Daoy (cell line): ENCODE measurements at regions not wholly inside any gene's neighbourhood (a gene's known extent, or its start where the extent isn't known, plus 50 kb on each side); places are given as distances from the start of the nearest gene placed in this dataset.
"Not testable (repeated sequence)": the region's sequence is repeated elsewhere in the genome, so short reads cannot be mapped to it uniquely, and the experiment has no call there.

Source experiments
- DNase-seq: peaks from one replicate; pipeline ENCODE4 v3.0.0-alpha.2; 2015; ENCODE audit warnings: low read depth

- DNase-seq = not testable (repeated sequence)
These were observed 704.1 kb downstream of the DTWD2 start for GRCh38 chr5:118284230-118284629.

GRCh38 chr5:118282480-118283038, 705.8 kb downstream of the DTWD2 start:
- DNase-seq = not testable (repeated sequence)

GRCh38 chr5:118279540-118280294, 708.6 kb downstream of the DTWD2 start:
- DNase-seq = no peak

GRCh38 chr5:118270526-118270925, 717.8 kb downstream of the DTWD2 start:
- DNase-seq = no peak

DNA sequence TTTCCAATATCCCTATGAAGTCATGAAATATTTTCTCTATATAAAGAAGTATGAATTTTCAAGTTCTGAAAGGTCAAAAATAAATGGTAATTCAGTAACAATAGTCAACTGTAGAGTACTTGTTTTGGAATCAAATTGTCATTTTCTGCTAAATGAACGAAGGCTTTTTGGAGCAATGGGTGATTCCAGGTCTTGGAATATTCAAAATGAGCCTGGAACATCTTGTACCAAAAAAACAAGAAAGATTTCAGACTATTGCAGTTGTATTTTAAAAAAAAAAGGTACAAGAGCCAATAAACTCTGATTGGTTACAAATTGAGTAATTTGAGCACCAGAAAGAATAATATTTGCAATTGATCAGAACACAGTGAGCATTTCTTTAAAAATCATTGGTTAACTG, 730.1 kb downstream of the DTWD2 start:
- DNase-seq = no peak

- no peak for DNase-seq
These were observed 731.3 kb downstream of the DTWD2 start for GRCh38 chr5:118257066-118257465.

DNA sequence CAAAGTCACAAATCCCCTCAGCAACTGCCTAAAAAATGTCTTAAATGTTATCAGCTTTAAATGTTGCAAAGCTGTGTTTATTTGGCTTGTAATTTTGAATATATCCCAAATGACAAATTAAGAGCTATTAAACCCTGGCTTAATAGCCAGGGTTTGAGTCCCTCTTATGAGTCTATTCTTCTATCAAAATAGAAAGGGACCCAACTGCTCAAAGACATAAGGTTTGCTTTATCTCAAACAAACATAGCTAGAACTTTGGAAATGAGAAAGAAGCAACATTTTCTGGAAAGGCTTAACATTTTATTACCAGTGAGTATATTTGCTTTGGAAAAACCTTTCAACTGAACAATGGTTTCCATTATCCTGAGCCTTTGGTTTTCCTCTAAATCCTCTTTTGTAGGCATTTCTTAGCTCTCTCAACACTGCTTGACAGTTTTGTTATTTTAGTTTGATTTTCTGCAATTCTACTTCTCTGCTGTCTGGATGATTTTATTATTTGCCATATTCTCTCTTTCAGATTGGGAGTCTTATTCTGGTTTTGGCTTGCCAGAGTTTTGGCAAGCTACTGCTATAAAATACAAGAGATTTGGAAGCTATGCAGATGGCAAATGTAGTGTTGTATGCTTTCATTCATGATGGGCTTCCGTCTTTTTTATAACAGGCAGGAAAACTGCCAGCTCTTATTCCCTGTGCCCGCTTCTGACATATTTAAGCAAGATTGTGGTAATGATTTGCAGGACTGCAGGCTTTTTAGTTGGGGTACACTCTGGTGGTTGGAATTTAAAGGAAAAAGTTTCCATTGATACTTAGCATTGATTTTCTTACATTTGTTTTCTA, 734.9 kb downstream of the DTWD2 start:
- no peak for DNase-seq

DNA sequence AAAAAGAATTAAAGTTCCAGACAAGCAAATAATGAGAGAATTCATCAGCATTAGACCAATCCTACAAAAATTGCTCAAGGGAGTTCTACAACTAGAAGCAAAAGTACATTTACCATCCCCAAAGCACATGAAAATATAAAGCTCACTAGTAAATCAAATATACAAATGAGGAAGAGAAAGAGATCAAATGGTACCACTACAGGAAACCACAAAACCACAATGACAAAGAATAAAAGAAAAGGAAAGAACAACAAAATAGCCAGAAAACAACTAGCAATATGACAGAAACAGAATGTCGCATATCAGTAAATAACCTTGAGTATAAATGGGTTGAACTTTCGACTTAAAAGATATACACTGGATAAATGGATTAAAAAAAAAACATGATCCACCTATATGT, 739.0 kb downstream of the DTWD2 start:
- no peak for DNase-seq

- DNase-seq = no peak
These were observed 740.9 kb downstream of the DTWD2 start for GRCh38 chr5:118247458-118247857.

DNA sequence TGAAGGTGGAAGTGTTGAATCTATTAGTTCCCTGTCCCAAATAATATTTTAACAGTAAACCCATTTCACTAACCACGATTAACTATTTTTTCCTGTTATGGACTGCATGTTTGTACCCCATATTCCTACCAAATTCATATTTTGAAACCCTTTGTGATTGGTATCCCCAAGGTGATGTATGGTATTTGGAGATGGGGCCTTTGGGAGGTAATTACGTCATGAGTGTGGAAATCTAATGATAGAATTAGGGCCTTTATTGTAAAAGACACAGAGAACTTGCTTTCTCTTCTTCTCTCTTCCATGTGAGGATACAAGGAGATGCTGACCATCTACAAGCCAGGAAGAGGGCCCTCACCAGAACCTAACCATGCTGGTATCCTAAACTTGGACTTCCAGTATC, 744.7 kb downstream of the DTWD2 start:
- DNase-seq = no peak

DNA sequence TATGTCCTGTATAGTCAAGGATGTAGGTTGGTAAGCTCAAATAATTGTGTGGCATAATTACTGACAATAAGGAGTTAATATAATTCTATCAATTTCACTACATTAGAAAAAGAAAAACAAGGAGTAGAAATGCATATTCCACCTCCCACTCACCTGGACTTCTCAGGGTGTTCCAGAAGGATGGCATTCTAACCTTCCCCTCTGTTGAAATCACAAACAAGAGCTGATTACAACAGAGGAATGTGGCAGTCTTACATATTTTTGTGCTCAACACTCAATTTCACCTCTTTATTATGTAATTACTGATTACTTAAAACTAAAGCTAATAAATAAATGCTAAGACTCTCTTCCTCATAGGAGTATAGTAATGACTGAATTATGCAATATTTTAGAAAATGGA, 745.3 kb downstream of the DTWD2 start:
- no peak for DNase-seq

- no peak for DNase-seq
These were observed 752.1 kb downstream of the DTWD2 start for GRCh38 chr5:118236108-118236849.

- no peak for DNase-seq
These were observed 754.7 kb downstream of the DTWD2 start for GRCh38 chr5:118233606-118234005.

- no peak for DNase-seq
These were observed 759.9 kb downstream of the DTWD2 start for GRCh38 chr5:118228489-118228888.

GRCh38 chr5:118224546-118224945, 763.8 kb downstream of the DTWD2 start:
- no peak for DNase-seq

DNA sequence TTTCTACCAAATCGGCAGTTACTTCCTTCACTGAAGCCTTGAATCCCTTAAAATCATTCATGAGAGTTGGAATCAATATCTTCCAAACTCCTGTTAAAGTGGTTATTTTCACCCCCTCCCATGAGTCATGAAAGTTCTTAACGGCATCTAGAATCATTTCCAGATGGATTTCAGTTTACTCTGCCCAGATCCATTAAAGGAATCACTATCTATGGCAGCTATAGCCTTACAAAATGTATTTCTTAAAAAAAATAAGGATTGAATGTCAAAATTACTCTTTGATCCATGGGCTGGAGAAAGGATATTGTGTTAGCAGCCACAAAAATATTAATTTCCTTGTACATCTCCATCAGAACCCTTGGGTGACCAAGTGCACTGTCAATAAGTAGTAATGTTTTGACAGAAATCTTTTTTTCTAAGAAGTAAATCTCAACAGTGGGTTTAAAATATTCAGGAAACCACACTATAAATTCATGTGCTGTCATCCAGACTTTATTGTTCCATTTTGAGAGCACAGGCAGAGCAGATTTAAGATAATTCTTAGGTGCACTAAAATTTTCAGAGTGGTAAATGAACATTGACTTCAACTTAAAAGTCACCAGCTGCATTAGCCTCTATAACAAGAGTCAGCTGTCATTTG, 767.7 kb downstream of the DTWD2 start:
- no peak for DNase-seq

DNA sequence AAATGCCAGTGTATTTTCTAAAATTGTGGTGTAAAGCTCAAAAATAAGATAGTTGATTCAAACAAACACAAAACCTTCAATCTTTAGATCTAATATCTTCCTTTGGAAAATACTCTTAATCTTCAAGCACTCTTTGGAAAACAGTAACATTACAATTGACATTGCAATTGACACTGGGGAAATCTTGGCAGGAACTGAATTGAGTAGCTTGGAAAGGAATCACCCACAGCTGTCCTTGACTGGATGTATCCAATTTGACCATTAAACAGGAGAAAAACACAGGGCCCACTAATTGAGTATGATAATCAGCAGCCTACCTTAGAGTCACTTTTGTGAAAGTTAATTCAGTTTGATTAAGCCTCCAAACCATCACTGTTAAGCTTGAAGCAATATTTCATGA, 776.7 kb downstream of the DTWD2 start:
- DNase-seq = no peak

- DNase-seq = no peak
These were observed 780.3 kb downstream of the DTWD2 start for GRCh38 chr5:118208031-118208453.

- no peak for DNase-seq
These were observed 788.5 kb downstream of the DTWD2 start for GRCh38 chr5:118199801-118200200.

DNA sequence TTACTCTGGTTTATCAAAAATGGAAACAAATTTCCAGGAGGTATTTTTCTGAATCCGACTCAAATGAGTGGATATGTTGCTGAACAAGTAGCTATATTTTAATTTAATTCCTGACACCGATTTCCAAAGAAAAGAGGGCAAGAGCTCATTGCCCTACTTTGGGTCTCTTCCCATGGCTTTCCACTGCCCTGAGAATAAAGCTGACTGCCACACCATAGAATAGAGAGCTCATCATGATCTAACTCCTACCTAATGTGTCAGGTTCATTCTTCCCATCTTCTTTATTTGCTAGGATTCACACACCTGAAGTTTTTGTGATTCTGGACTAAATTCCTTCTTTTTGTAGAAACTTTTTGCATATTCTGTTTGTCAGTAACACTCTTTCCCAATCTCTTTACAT, 792.1 kb downstream of the DTWD2 start:
- no peak for DNase-seq

GRCh38 chr5:118195211-118195610, 793.1 kb downstream of the DTWD2 start:
- no peak for DNase-seq
